GM12878 (cell line): ENCODE measurements at regions not wholly inside any gene's neighbourhood (a gene's known extent, or its start where the extent isn't known, plus 50 kb on each side); places are given as distances from the start of the nearest gene placed in this dataset.
A peak's percentile ranks its signal among the peaks of the same experiment; 100 is the strongest.

Source experiments
- ATF7 ChIP-seq: fragments of 450-650 bp; IDR thresholded peaks from 2 replicates; pipeline ENCODE4 v1.6.1; 2016; ENCODE audit warnings: low read depth, mild to moderate bottlenecking
- BCL11A ChIP-seq: IDR thresholded peaks from 2 replicates; pipeline ENCODE4 v1.6.1; 2011; ENCODE audit warnings: low read depth, low read length
- BHLHE40 ChIP-seq, 2 experiments: fragments of 450-650 bp in 1 of 2; IDR thresholded peaks; 2 replicates each; pipeline ENCODE4 v1.6.1; 2011 to 2017; ENCODE audit warnings: low read depth in 2 of 2, borderline replicate concordance in 1 of 2, improper control_type of control experiment in 1 of 2, low read length in 1 of 2, mild to moderate bottlenecking in 1 of 2
- E2F4 ChIP-seq: IDR thresholded peaks from 2 replicates; pipeline ENCODE4 v1.6.1; 2012; ENCODE audit warnings: low read depth, low read length, improper control_type of control experiment
- EP300 ChIP-seq, 2 experiments: fragments of 150-350 bp in 1 of 2; IDR thresholded peaks; 2 replicates each; pipeline ENCODE4 v1.6.1; 2011 to 2012; ENCODE audit warnings: low read depth in 2 of 2, low read length in 2 of 2, borderline replicate concordance in 1 of 2, improper control_type of control experiment in 1 of 2, inconsistent platforms in 1 of 2; ENCODE audit not compliant: control insufficient read depth in 1 of 2
- IKZF2 ChIP-seq, 2 experiments: fragments of 450-650 bp; IDR thresholded peaks; 2 replicates each; pipeline ENCODE4 v1.6.1; 2017; ENCODE audit warnings: mild to moderate bottlenecking in 2 of 2, moderate library complexity in 2 of 2
- MEF2B ChIP-seq: fragments of 450-650 bp; IDR thresholded peaks from 2 replicates; pipeline ENCODE4 v1.6.1; 2018; ENCODE audit warnings: mild to moderate bottlenecking, moderate library complexity; ENCODE audit not compliant: partially characterized antibody, poor library complexity, severe bottlenecking
- PAX5 ChIP-seq: IDR thresholded peaks from 2 replicates; pipeline ENCODE4 v1.6.1; 2011; ENCODE audit warnings: low read depth, low read length, borderline replicate concordance
- POLR2AphosphoS2 ChIP-seq: IDR thresholded peaks from 2 replicates; pipeline ENCODE4 v1.6.1; 2011; ENCODE audit warnings: low read depth, mild to moderate bottlenecking, low read length, improper control_type of control experiment, moderate library complexity
- RUNX3 ChIP-seq: IDR thresholded peaks from 2 replicates; pipeline ENCODE4 v1.6.1; 2012; ENCODE audit warnings: low read length, inconsistent platforms
- SMARCA5 ChIP-seq: fragments of 450-650 bp; IDR thresholded peaks from 2 replicates; pipeline ENCODE4 v1.6.1; 2017; ENCODE audit warnings: mild to moderate bottlenecking
- STAT1 ChIP-seq: fragments of 450-650 bp; conservative IDR thresholded peaks from 2 replicates; pipeline ENCODE4 v1.6.1; 2014; ENCODE audit warnings: antibody characterized with exemption, mild to moderate bottlenecking
- TCF12 ChIP-seq: IDR thresholded peaks from 2 replicates; pipeline ENCODE4 v1.6.1; 2011; ENCODE audit warnings: low read depth, mild to moderate bottlenecking, low read length
- ZNF687 ChIP-seq: fragments of 450-650 bp; IDR thresholded peaks from 2 replicates; pipeline ENCODE4 v1.6.1; 2017; ENCODE audit warnings: mild to moderate bottlenecking, moderate library complexity
- TF ChIP-seq, protein P1 (sequence below): fragments of 450-650 bp; IDR thresholded peaks from 2 replicates; pipeline ENCODE4 v1.6.1; 2017; ENCODE audit warnings: low read depth, mild to moderate bottlenecking, moderate library complexity

DNA sequence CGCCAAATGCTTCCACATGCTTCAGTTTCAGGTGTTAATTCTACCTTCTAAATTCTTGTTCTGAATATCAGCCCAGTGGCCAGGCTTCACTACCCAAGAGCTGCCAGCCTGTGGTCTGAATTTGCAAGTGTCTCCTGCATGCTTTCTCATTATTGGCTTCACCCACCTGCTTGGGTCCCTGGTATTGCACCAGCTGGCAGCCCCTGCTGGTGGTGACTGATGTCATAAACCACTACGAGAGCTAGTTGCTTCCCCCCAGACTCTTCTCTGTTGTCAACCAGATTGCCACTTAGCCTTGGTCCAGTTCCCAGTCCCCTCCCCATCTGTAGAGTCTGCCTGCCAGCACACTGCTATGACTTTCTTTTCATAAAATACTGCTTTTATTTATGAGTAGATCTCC lies 197.7 kb upstream of the DUSP10 start (continued):
- TF ChIP-seq ZNF687 (peak; percentile 33; the same call in 1 of the 2 replicates), TCF12 (peak; percentile 85), E2F4 (no peak), EP300 (IDR thresholded peaks at IDR 0.05; ENCODE audit: borderline replicate concordance in 1 of 2, control insufficient read depth in 1 of 2, low read depth in 2 of 2, low read length in 2 of 2) (peak in 1 of 2 experiments; percentile 56; a peak in 1 of 4 replicates), BCL11A (peak; percentile 29; the same call in 1 of the 2 replicates), STAT1 (no peak), POLR2AphosphoS2 (no peak), IKZF2 (IDR thresholded peaks at IDR 0.05) (peak in 1 of 2 experiments; percentile 33; a peak in 1 of 4 replicates), BHLHE40 (IDR thresholded peaks at IDR 0.05; ENCODE audit: borderline replicate concordance in 1 of 2, low read depth in 2 of 2, low read length in 1 of 2) (peak in 1 of 2 experiments; percentile 54; a peak in 1 of 4 replicates), MEF2B (no peak), PAX5 (peak; percentile 53; the same call in 1 of the 2 replicates), SMARCA5 (no peak), ATF7 (peak; percentile 69), RUNX3 (peak; percentile 53)
- TF ChIP-seq, protein P1, sequence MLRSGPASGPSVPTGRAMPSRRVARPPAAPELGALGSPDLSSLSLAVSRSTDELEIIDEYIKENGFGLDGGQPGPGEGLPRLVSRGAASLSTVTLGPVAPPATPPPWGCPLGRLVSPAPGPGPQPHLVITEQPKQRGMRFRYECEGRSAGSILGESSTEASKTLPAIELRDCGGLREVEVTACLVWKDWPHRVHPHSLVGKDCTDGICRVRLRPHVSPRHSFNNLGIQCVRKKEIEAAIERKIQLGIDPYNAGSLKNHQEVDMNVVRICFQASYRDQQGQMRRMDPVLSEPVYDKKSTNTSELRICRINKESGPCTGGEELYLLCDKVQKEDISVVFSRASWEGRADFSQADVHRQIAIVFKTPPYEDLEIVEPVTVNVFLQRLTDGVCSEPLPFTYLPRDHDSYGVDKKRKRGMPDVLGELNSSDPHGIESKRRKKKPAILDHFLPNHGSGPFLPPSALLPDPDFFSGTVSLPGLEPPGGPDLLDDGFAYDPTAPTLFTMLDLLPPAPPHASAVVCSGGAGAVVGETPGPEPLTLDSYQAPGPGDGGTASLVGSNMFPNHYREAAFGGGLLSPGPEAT = no peak
